ENCODE measurements at regions not wholly inside any gene's neighbourhood (a gene's known extent, or its start where the extent isn't known, plus 50 kb on each side); places are given as distances from the start of the nearest gene placed in this dataset.

- Histone ChIP-seq H3K9ac (ENCODE audit: low read length) (no peak overlapping the region), H3K36me3 (ENCODE audit: control insufficient read depth in 1 of 2, insufficient read depth in 2 of 2, low read length in 2 of 2) (no peaks in the 10 kb centered on the region), H3K4me2 (ENCODE audit: low read length) (no peak overlapping the region), H3K79me2 (ENCODE audit: insufficient read depth, low read length) (no peaks in the 10 kb centered on the region), H3K9me2 (ENCODE audit: insufficient read depth) (no peaks in the 10 kb centered on the region), H4K20me1 (ENCODE audit: insufficient read depth) (no peaks in the 10 kb centered on the region), H2AFZ (ENCODE audit: low read depth, low read length, poor library complexity, severe bottlenecking) (no peak overlapping the region), H3K27me3 (ENCODE audit: insufficient read depth, low read length) (no peaks in the 10 kb centered on the region), H3K27ac (ENCODE audit: low read depth, low read length) (no peak overlapping the region), H3K4me1 (ENCODE audit: control insufficient read depth in 1 of 2, insufficient read depth in 2 of 2, low read length in 2 of 2) (no peaks in the 10 kb centered on the region), H3K4me3 (replicated peaks in 1 of 2; ENCODE audit: low read depth in 1 of 2, low read length in 2 of 2) (no peak overlapping the region), H3K9me3 (ENCODE audit: control insufficient read depth in 1 of 2, insufficient read depth in 1 of 2, low read depth in 1 of 2, low read length in 2 of 2) (peaks cover 3 to 13% of the 10 kb centered on the region in 2 experiments; a peak in 2 of 4 replicates)
- TF ChIP-seq EGR1 (IDR thresholded peaks at IDR 0.05; ENCODE audit: low read depth) (no peak), ZFX (IDR thresholded peaks at IDR 0.05) (no peak), ZNF274 (IDR thresholded peaks at IDR 0.05; ENCODE audit: low read depth, low read length) (no peak), RAD21 (IDR thresholded peaks at IDR 0.05; ENCODE audit: low read depth) (no peak), EZH2phosphoT487 (IDR thresholded peaks at IDR 0.05; ENCODE audit: borderline replicate concordance) (no peak), SIN3A (IDR thresholded peaks at IDR 0.05; ENCODE audit: low read depth) (no peak), REST (IDR thresholded peaks at IDR 0.05; ENCODE audit: low read depth) (no peak), POLR2AphosphoS5 (IDR thresholded peaks at IDR 0.05; ENCODE audit: low read depth, low read length) (no peak)
- TF ChIP-seq, protein P1, sequence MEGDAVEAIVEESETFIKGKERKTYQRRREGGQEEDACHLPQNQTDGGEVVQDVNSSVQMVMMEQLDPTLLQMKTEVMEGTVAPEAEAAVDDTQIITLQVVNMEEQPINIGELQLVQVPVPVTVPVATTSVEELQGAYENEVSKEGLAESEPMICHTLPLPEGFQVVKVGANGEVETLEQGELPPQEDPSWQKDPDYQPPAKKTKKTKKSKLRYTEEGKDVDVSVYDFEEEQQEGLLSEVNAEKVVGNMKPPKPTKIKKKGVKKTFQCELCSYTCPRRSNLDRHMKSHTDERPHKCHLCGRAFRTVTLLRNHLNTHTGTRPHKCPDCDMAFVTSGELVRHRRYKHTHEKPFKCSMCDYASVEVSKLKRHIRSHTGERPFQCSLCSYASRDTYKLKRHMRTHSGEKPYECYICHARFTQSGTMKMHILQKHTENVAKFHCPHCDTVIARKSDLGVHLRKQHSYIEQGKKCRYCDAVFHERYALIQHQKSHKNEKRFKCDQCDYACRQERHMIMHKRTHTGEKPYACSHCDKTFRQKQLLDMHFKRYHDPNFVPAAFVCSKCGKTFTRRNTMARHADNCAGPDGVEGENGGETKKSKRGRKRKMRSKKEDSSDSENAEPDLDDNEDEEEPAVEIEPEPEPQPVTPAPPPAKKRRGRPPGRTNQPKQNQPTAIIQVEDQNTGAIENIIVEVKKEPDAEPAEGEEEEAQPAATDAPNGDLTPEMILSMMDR (IDR thresholded peaks at IDR 0.05 in 2 of 3, conservative IDR thresholded peaks at IDR 0.05 in 1 of 3; ENCODE audit: borderline replicate concordance in 1 of 3, insufficient read depth in 1 of 3, low read depth in 2 of 3, low read length in 2 of 3) = no peak
- TF ChIP-seq, protein P2, sequence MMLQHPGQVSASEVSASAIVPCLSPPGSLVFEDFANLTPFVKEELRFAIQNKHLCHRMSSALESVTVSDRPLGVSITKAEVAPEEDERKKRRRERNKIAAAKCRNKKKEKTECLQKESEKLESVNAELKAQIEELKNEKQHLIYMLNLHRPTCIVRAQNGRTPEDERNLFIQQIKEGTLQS (IDR thresholded peaks at IDR 0.05) = no peak
- intact Hi-C loops (cut with micrococcal nuclease) = no loop called here
- CTCF ChIA-PET = no interaction called here
- RAD21 ChIA-PET (ENCODE audit: low non-redundant PET in 1 of 2, low total read pairs in 2 of 2, uncharacterized antibody in 2 of 2, unreplicated experiment in 2 of 2) = no interaction called here
- no peak for ATAC-seq
- DNase-seq (ENCODE audit: low read depth, low spot score) = no peak
- POLR2A ChIA-PET = no interaction called here
- BruUV-seq (replicated peaks) = no TSS peak
Measured at GRCh38 chr13:107516517-107516916, 698.8 kb downstream of the LIG4 start.
